Psoas muscle (tissue), 7 donors: ENCODE measurements at regions not wholly inside any gene's neighbourhood (a gene's known extent, or its start where the extent isn't known, plus 50 kb on each side); places are given as distances from the start of the nearest gene placed in this dataset.
"Not testable (repeated sequence)": the region's sequence is repeated elsewhere in the genome, so short reads cannot be mapped to it uniquely, and the experiment has no call there.

ENCODE experiments used
- ATAC-seq, 4 donors: fragments of 200-7000 bp; cut with Tn5 transposase; one replicate each; pipeline ENCODE4 v1.9.1; 2020; ENCODE audit warnings: moderate library complexity in 3 of 4, mild to moderate bottlenecking in 2 of 4
- DNase-seq, 2 donors: peaks; one replicate each; pipeline ENCODE4 v3.0.0-alpha.2; 2020
- H3K27ac ChIP-seq: fragments of 200-600 bp; one replicate; pipeline ENCODE4 v1.8.0; 2022
- H3K27me3 ChIP-seq, 3 donors: fragments of 200-600 bp in 1 of 3; one replicate each; pipeline versions ENCODE4 v1.6.1 to v1.8.0; 2013 to 2022; ENCODE audit warnings: low read length in 2 of 3, mild to moderate bottlenecking in 2 of 3, moderate library complexity in 1 of 3; ENCODE audit not compliant: insufficient read depth in 3 of 3
- H3K36me3 ChIP-seq, 2 donors: fragments of 200-600 bp in 1 of 2; one replicate each; pipeline versions ENCODE4 v1.6.1 to v1.8.0; 2013 to 2022; ENCODE audit warnings: low read depth in 1 of 2, mild to moderate bottlenecking in 1 of 2, moderate library complexity in 1 of 2; ENCODE audit not compliant: insufficient read depth in 1 of 2
- H3K4me1 ChIP-seq: fragments of 200-600 bp; one replicate; pipeline ENCODE4 v1.8.0; 2022
- H3K4me3 ChIP-seq: fragments of 200-600 bp; one replicate; pipeline ENCODE4 v1.8.0; 2022; ENCODE audit warnings: mild to moderate bottlenecking
- H3K9me3 ChIP-seq: fragments of 200-600 bp; one replicate; pipeline ENCODE4 v1.8.0; 2022
- WGBS, 3 donors: extraction: QIAGEN DNeasy Blood & Tissue Kit; methylation state at CpG; one replicate each; pipeline versions ENCODE4 v1.1.6 to v1.1.7; 2013; 5-methylcytosine and 5-hydroxymethylcytosine counted together
- intact Hi-C, 2 donors: fragments of 100-400 bp; cut with DNase I; formaldehyde crosslinking; loops; one replicate each; pipeline versions ENCODE4 v1.11.0 to v1.14.2; 2022
- TF ChIP-seq, protein P1 (sequence below): fragments of 200-600 bp; IDR thresholded peaks from one replicate; pipeline ENCODE4 v1.8.0; 2022; ENCODE audit warnings: antibody characterized with exemption
- donor health status: healthy with polysubstance abuse.
- donor health status: DM: no; HTN: no; CAD: no; lungs with moderate emphysema.
- donor health status: Bipolar disorder and iron deficiency.
- donor health status: healthy.
- donor health status: DM: yes; HTN: yes; CAD: no.
- donor health status: DM: no; HTN: no; CAD: no.
- donor health status: DM: yes; HTN: yes; CAD: no.

DNA sequence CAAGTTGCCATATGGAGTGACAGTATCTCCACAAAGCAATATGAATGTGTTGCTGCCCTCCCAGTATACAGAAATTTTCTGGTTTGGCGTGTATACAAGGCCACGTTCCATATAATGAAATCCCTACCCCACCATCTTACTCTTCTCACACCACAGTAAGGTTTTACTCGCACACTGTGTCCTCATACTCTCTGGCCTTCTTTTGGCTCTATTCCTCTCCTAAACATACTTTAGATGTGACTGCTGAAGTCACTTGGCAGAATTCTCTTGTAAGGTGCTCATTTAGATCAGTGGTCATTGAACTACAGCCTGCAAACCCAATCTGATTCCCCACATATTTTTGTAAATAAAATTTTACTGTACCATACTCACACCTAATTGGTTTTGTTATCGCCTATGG lies 123.2 kb downstream of the RFPL4B start:
- WGBS, 3 donors: 82 to 91% (median 85%) methylated on average over 4 of the region's 4 CpGs
- no peak for DNase-seq
- TF ChIP-seq, protein P1, sequence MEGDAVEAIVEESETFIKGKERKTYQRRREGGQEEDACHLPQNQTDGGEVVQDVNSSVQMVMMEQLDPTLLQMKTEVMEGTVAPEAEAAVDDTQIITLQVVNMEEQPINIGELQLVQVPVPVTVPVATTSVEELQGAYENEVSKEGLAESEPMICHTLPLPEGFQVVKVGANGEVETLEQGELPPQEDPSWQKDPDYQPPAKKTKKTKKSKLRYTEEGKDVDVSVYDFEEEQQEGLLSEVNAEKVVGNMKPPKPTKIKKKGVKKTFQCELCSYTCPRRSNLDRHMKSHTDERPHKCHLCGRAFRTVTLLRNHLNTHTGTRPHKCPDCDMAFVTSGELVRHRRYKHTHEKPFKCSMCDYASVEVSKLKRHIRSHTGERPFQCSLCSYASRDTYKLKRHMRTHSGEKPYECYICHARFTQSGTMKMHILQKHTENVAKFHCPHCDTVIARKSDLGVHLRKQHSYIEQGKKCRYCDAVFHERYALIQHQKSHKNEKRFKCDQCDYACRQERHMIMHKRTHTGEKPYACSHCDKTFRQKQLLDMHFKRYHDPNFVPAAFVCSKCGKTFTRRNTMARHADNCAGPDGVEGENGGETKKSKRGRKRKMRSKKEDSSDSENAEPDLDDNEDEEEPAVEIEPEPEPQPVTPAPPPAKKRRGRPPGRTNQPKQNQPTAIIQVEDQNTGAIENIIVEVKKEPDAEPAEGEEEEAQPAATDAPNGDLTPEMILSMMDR: no peak
- H3K4me3 ChIP-seq: no peak overlapping the region
- H3K27ac ChIP-seq: no peak overlapping the region
- no peak for ATAC-seq
- H3K27me3 ChIP-seq: no peaks in the 10 kb centered on the region
- intact Hi-C loops: no loop called here
- no peaks in the 10 kb centered on the region for H3K9me3 ChIP-seq
- H3K36me3 ChIP-seq: no peaks in the 10 kb centered on the region
- H3K4me1 ChIP-seq: no peaks in the 10 kb centered on the region

DNA sequence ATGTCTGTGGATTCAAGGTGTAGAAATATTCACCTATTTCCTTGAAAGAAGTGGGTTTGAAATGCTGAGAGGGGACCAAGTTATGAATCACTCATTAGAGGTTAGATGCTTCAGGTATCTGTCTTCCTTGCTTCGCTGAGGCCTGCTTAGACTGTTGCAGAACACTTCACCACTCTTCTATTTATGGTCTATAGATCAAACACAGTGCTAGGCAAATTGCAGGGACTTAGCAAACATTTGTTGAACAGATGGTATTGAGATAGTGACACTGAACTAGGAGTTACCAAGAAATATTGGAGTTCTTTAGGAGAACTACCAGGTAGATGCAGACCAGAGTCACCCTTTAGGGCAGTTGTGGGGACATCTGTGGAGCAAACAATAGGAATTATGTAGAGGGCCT lies 123.8 kb downstream of the RFPL4B start:
- Histone ChIP-seq H3K9me3 (no peaks in the 10 kb centered on the region), H3K4me1 (no peaks in the 10 kb centered on the region), H3K27me3 (no peaks in the 10 kb centered on the region), H3K27ac (no peak overlapping the region), H3K4me3 (no peak overlapping the region), H3K36me3 (no peaks in the 10 kb centered on the region)
- intact Hi-C loops: no loop called here
- TF ChIP-seq, protein P1: no peak
- ATAC-seq (no peak), DNase-seq (no peak)
- WGBS, 3 donors: 94 to 100% (median 94%) methylated on average over 1 of the region's 1 CpG

DNA sequence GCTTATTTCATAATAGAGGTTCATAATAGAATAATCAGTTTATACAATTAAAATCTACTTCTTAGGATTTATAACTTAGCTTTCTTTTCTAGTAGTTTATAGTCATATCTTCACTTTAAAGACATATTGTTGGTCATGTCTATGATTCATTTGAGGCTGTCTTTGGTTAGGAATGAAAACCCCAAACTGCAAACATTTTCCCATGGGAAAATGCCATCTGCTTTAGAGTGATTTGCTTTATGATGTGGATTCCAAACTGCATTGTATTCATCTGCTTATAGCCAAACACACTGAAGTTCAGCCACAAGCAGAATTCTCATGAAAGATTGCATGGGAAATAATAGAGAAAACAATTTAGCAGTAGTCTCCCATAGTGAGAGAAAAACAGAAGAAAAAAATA lies 128.0 kb downstream of the RFPL4B start:
- ATAC-seq (no peak), DNase-seq (no peak)
- TF ChIP-seq, protein P1: no peak
- intact Hi-C loops: no loop called here
- Histone ChIP-seq H3K36me3 (no peaks in the 10 kb centered on the region), H3K4me1 (no peaks in the 10 kb centered on the region), H3K27ac (no peak overlapping the region), H3K4me3 (no peak overlapping the region), H3K9me3 (no peaks in the 10 kb centered on the region), H3K27me3 (no peaks in the 10 kb centered on the region)

DNA sequence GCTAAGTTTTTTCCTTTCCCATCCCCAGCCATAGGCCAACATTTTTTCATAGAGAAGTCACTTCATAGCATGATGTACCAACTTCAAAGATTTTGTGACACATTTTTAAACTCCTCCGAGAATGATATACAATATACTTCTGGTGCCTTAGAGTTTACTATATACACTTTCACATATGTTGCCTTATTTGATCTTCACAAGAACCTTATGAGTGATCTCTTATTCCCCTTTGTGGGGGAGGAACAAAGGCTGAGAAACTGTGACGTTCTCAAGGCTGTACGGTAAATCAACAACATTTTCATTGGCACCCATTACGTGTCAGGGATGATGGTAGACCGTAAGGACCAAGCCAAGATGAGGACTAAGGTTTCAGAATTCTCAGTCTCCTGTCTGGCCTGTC lies 130.0 kb downstream of the RFPL4B start:
- Histone ChIP-seq H3K36me3 (no peaks in the 10 kb centered on the region), H3K9me3 (no peaks in the 10 kb centered on the region), H3K4me3 (no peak overlapping the region), H3K4me1 (no peaks in the 10 kb centered on the region), H3K27me3 (no peaks in the 10 kb centered on the region), H3K27ac (no peak overlapping the region)
- DNase-seq (no peak), ATAC-seq (no peak)
- TF ChIP-seq, protein P1: no peak
- intact Hi-C loops: no loop called here
- 86 to 91% (median 89%) methylated on average over 5 of the region's 5 CpGs for WGBS, 3 donors

DNA sequence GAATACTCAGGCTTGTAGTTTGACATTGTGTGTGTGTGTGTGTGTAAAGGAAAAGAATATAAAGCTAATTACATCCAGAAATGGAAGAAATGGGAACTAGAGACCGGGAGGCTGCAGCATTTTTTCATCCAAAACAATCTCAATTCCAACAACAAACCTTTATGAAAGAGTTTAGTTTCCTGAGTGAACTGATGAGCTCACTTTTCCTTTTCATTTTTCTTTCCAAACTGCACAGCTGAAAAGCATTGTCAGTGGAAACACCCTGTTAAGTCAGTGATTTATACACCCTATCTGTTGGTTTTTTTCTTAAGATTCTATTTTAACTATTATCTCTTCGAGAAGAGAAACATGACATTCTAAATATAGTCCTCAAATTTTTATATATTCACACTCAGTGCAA lies 130.9 kb downstream of the RFPL4B start:
- Histone ChIP-seq H3K4me1 (no peaks in the 10 kb centered on the region), H3K9me3 (no peaks in the 10 kb centered on the region), H3K4me3 (no peak overlapping the region), H3K27ac (no peak overlapping the region), H3K36me3 (no peaks in the 10 kb centered on the region), H3K27me3 (no peaks in the 10 kb centered on the region)
- WGBS, 3 donors: 11 to 14% (median 11%) methylated on average over 2 of the region's 2 CpGs
- ATAC-seq (no peak), DNase-seq (no peak)
- TF ChIP-seq, protein P1: no peak
- intact Hi-C loops: no loop called here

DNA sequence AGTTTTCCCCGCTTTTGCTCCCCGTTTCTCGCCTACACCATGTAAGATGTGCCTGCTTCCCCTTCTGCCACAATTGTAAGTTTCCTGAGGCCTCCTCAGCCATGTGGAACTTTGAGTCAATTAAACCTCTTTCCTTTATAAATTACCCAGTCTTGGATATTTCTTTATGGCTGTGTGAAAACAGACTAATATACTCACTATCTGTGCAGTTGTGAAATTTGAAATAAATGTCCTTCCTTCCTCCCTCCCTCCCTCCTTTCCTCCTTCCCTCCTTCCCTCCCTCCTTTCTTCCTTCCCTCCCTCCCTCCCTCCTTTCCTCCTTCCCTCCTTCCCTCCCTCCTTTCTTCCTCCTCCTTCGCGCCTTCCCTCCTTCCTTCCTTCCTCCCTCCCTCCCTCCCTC lies 132.8 kb downstream of the RFPL4B start:
- H3K36me3 ChIP-seq, intact Hi-C loops, H3K27me3 ChIP-seq, H3K4me1 ChIP-seq, H3K9me3 ChIP-seq, DNase-seq, H3K27ac ChIP-seq, H3K4me3 ChIP-seq, ATAC-seq: not testable (repeated sequence)
- 89 to 94% (median 90%) methylated on average over 5 of the region's 5 CpGs for WGBS, 3 donors
